ENCODE measurements at regions not wholly inside any gene's neighbourhood (a gene's known extent, or its start where the extent isn't known, plus 50 kb on each side); places are given as distances from the start of the nearest gene placed in this dataset.

DNA sequence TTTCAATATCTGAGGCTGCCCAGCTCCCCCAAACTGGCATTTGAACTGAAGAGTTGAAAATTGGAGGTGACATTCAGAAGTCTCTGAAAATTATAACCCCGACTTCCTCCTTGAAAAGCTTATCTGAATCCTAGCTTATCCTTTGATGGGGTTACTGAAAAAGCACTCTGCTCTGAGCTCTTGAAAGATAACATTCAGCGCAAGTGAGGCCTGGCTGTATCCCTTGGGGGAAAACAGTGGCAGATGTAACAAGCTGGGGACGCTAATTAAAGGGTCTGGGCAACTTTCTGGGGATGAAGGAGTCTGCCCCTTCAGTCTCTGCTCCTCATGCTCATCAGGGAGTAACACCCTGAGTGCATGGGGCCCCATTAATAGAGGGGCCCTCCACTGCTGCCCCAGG is 402.0 kb upstream of the CADM1 start:
- no peak overlapping the region for H3K27ac ChIP-seq (ENCODE audit: low read depth)
- no peak overlapping the region for H3K4me3 Mint-ChIP-seq
- peaks cover 2% of the 10 kb centered on the region for H3K27me3 Mint-ChIP-seq (ENCODE audit: insufficient read depth, low read depth, poor library complexity)
- DNase-seq (ENCODE audit: low spot score): no peak
- no peaks in the 10 kb centered on the region for H3K27me3 ChIP-seq (ENCODE audit: insufficient read depth)
- no peaks in the 10 kb centered on the region for H3K9me3 Mint-ChIP-seq
- H3K79me2 ChIP-seq (replicated peaks; ENCODE audit: insufficient read depth): no peaks in the 10 kb centered on the region
- no peak overlapping the region for H3K4me3 ChIP-seq
- no peaks in the 10 kb centered on the region for H3K36me3 Mint-ChIP-seq (ENCODE audit: low read depth)
- no peak overlapping the region for H3K4me2 ChIP-seq
- TF ChIP-seq STAT1 (IDR thresholded peaks at IDR 0.05; ENCODE audit: unreplicated experiment) (no peak), CREB1 (CRISPR knock-in tag; IDR thresholded peaks at IDR 0.05; ENCODE audit: low read depth) (no peak), ZNF331 (CRISPR knock-in tag; IDR thresholded peaks at IDR 0.05; ENCODE audit: low read depth) (no peak), CTCF (conservative IDR thresholded peaks at IDR 0.05; ENCODE audit: low read depth in 2 of 2) (no peak), EZH2phosphoT487 (IDR thresholded peaks at IDR 0.05; ENCODE audit: unreplicated experiment) (no peak), ZNF114 (CRISPR knock-in tag; IDR thresholded peaks at IDR 0.05) (no peak), EZH2 (IDR thresholded peaks at IDR 0.05; ENCODE audit: low read depth, unreplicated experiment) (no peak), JUNB (IDR thresholded peaks at IDR 0.05; ENCODE audit: unreplicated experiment) (no peak)
- TF ChIP-seq, protein P1, sequence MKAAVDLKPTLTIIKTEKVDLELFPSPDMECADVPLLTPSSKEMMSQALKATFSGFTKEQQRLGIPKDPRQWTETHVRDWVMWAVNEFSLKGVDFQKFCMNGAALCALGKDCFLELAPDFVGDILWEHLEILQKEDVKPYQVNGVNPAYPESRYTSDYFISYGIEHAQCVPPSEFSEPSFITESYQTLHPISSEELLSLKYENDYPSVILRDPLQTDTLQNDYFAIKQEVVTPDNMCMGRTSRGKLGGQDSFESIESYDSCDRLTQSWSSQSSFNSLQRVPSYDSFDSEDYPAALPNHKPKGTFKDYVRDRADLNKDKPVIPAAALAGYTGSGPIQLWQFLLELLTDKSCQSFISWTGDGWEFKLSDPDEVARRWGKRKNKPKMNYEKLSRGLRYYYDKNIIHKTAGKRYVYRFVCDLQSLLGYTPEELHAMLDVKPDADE (IDR thresholded peaks at IDR 0.05): no peak
- TF ChIP-seq, protein P2, sequence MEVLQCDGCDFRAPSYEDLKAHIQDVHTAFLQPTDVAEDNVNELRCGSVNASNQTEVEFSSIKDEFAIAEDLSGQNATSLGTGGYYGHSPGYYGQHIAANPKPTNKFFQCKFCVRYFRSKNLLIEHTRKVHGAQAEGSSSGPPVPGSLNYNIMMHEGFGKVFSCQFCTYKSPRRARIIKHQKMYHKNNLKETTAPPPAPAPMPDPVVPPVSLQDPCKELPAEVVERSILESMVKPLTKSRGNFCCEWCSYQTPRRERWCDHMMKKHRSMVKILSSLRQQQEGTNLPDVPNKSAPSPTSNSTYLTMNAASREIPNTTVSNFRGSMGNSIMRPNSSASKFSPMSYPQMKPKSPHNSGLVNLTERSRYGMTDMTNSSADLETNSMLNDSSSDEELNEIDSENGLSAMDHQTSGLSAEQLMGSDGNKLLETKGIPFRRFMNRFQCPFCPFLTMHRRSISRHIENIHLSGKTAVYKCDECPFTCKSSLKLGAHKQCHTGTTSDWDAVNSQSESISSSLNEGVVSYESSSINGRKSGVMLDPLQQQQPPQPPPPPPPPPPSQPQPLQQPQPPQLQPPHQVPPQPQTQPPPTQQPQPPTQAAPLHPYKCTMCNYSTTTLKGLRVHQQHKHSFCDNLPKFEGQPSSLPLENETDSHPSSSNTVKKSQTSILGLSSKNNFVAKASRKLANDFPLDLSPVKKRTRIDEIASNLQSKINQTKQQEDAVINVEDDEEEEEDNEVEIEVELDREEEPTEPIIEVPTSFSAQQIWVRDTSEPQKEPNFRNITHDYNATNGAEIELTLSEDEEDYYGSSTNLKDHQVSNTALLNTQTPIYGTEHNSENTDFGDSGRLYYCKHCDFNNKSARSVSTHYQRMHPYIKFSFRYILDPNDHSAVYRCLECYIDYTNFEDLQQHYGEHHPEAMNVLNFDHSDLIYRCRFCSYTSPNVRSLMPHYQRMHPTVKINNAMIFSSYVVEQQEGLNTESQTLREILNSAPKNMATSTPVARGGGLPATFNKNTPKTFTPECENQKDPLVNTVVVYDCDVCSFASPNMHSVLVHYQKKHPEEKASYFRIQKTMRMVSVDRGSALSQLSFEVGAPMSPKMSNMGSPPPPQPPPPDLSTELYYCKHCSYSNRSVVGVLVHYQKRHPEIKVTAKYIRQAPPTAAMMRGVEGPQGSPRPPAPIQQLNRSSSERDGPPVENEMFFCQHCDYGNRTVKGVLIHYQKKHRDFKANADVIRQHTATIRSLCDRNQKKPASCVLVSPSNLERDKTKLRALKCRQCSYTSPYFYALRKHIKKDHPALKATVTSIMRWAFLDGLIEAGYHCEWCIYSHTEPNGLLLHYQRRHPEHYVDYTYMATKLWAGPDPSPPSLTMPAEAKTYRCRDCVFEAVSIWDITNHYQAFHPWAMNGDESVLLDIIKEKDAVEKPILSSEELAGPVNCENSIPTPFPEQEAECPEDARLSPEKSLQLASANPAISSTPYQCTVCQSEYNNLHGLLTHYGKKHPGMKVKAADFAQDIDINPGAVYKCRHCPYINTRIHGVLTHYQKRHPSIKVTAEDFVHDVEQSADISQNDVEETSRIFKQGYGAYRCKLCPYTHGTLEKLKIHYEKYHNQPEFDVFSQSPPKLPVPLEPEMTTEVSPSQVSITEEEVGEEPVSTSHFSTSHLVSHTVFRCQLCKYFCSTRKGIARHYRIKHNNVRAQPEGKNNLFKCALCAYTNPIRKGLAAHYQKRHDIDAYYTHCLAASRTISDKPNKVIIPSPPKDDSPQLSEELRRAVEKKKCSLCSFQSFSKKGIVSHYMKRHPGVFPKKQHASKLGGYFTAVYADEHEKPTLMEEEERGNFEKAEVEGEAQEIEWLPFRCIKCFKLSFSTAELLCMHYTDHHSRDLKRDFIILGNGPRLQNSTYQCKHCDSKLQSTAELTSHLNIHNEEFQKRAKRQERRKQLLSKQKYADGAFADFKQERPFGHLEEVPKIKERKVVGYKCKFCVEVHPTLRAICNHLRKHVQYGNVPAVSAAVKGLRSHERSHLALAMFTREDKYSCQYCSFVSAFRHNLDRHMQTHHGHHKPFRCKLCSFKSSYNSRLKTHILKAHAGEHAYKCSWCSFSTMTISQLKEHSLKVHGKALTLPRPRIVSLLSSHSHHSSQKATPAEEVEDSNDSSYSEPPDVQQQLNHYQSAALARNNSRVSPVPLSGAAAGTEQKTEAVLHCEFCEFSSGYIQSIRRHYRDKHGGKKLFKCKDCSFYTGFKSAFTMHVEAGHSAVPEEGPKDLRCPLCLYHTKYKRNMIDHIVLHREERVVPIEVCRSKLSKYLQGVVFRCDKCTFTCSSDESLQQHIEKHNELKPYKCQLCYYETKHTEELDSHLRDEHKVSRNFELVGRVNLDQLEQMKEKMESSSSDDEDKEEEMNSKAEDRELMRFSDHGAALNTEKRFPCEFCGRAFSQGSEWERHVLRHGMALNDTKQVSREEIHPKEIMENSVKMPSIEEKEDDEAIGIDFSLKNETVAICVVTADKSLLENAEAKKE (CRISPR knock-in tag; IDR thresholded peaks at IDR 0.05): no peak
- TF ChIP-seq, protein P3, sequence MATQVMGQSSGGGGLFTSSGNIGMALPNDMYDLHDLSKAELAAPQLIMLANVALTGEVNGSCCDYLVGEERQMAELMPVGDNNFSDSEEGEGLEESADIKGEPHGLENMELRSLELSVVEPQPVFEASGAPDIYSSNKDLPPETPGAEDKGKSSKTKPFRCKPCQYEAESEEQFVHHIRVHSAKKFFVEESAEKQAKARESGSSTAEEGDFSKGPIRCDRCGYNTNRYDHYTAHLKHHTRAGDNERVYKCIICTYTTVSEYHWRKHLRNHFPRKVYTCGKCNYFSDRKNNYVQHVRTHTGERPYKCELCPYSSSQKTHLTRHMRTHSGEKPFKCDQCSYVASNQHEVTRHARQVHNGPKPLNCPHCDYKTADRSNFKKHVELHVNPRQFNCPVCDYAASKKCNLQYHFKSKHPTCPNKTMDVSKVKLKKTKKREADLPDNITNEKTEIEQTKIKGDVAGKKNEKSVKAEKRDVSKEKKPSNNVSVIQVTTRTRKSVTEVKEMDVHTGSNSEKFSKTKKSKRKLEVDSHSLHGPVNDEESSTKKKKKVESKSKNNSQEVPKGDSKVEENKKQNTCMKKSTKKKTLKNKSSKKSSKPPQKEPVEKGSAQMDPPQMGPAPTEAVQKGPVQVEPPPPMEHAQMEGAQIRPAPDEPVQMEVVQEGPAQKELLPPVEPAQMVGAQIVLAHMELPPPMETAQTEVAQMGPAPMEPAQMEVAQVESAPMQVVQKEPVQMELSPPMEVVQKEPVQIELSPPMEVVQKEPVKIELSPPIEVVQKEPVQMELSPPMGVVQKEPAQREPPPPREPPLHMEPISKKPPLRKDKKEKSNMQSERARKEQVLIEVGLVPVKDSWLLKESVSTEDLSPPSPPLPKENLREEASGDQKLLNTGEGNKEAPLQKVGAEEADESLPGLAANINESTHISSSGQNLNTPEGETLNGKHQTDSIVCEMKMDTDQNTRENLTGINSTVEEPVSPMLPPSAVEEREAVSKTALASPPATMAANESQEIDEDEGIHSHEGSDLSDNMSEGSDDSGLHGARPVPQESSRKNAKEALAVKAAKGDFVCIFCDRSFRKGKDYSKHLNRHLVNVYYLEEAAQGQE (IDR thresholded peaks at IDR 0.05; ENCODE audit: unreplicated experiment): no peak
- H3K9me2 ChIP-seq (ENCODE audit: insufficient read depth): peaks cover 12% of the 10 kb centered on the region
- peaks cover 11% of the 10 kb centered on the region; the same call in 1 of the 2 replicates for H3K4me1 ChIP-seq (ENCODE audit: insufficient read depth)
- H2AFZ ChIP-seq: no peak overlapping the region
- no peaks in the 10 kb centered on the region for H3F3A ChIP-seq (replicated peaks; ENCODE audit: low read depth)
- H4K20me1 ChIP-seq (replicated peaks; ENCODE audit: insufficient read depth): no peaks in the 10 kb centered on the region
- no peaks in the 10 kb centered on the region for H3K36me3 ChIP-seq (ENCODE audit: insufficient read depth)
- no peak overlapping the region for H3K27ac Mint-ChIP-seq
- ATAC-seq: no peak
- peaks cover 24% of the 10 kb centered on the region for H3K4me1 Mint-ChIP-seq
